RWPE1 (cell line): ENCODE measurements at regions not wholly inside any gene's neighbourhood (a gene's known extent, or its start where the extent isn't known, plus 50 kb on each side); places are given as distances from the start of the nearest gene placed in this dataset.

Experiments
- CTCF ChIA-PET: fragments of 350-600 bp; sonication (Branson Sonifier 250); formaldehyde crosslinking; extraction: SDS; loops from one replicate; lab custom pipeline; 2021; lab: Yijun Ruan, JAX
- POLR2A ChIA-PET: fragments of 400-600 bp; formaldehyde crosslinking; extraction: SDS; loops from one replicate; lab custom pipeline; 2020; ENCODE audit warnings: antibody characterized with exemption; ENCODE audit not compliant: low non-redundant PET; lab: Yijun Ruan, JAX
- DNase-seq: peaks from one replicate; pipeline ENCODE4 v3.0.0; 2012; ENCODE audit warnings: low spot score
- H3K27ac ChIP-seq: fragments of 450-650 bp; 2 replicates; pipeline ENCODE4 v1.5.1; 2017
- CTCF ChIP-seq: fragments of 450-650 bp; conservative IDR thresholded peaks from 2 replicates; pipeline ENCODE4 v1.5.1; 2017; ENCODE audit warnings: low read depth, mild to moderate bottlenecking

DNA sequence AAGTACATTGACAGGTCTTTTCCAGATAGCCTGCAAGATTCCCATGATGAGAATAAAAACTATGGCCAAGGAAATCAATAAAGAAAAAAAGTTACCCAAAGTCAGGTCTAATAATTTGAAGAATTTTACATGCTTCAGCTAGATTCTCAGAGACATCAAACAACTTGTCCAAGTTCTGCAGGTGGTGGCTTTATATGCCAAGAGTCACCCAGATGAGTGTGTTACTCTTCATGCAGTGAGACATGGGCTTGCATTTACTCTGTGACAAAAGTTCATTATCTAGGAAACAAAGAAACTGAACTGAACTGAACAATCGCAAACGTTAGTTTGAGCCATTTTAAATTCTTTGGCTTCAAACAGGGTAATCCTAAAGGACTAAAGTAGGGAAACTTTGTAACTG is 548.5 kb upstream of the SYT4 start:
- ChIA-PET POLR2A (no interaction called here), CTCF (no interaction called here)
- no peak overlapping the region for H3K27ac ChIP-seq
- no peak for DNase-seq
- no peak for TF ChIP-seq CTCF

- DNase-seq, result no peak
- no peak overlapping the region for H3K27ac ChIP-seq
- ChIA-PET POLR2A (no interaction called here), CTCF (no interaction called here)
- TF ChIP-seq CTCF, result no peak
These were observed 548.9 kb upstream of the SYT4 start for GRCh38 chr18:43826215-43826614.

- ChIA-PET POLR2A (no interaction called here), CTCF (no interaction called here)
- no peak for TF ChIP-seq CTCF
- DNase-seq, result no peak
- no peak overlapping the region for H3K27ac ChIP-seq
These were observed 550.0 kb upstream of the SYT4 start for GRCh38 chr18:43827311-43827710.

- H3K27ac ChIP-seq, result no peak overlapping the region
- CTCF ChIA-PET, result no interaction called here
- no peak for DNase-seq
- TF ChIP-seq CTCF, result no peak
- POLR2A ChIA-PET, result no interaction called here
These were observed 553.0 kb upstream of the SYT4 start for GRCh38 chr18:43830303-43830702.

GRCh38 chr18:43830947-43831346 is 553.7 kb upstream of the SYT4 start:
- POLR2A ChIA-PET, result no interaction called here
- DNase-seq, result no peak
- CTCF ChIA-PET, result no interaction called here
- TF ChIP-seq CTCF, result no peak
- no peak overlapping the region for H3K27ac ChIP-seq

DNA sequence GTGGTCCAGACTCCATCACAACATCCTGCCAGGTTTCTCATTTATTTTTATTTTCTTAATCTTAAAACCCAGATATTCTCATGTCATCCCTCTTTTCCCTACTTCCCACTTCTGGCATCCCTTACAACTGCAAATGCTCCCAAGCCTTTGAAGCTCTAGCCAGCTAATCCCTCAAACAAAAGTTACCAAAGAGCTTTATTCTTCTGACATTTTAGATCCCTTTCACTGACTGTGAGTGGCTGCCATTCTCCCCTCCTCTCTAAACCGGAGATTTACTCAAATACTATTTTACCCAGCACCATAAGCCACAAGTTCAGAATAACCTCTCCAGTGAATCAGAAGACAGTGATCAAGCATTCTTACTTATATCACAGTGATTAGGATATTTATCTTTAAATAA is 569.0 kb upstream of the SYT4 start:
- TF ChIP-seq CTCF, result no peak
- no peak overlapping the region for H3K27ac ChIP-seq
- CTCF ChIA-PET, result no interaction called here
- no peak for DNase-seq
- POLR2A ChIA-PET, result no interaction called here
